Fibroblast of lung (primary cell): ENCODE measurements at regions not wholly inside any gene's neighbourhood (a gene's known extent, or its start where the extent isn't known, plus 50 kb on each side); places are given as distances from the start of the nearest gene placed in this dataset.
"Not testable (repeated sequence)": the region's sequence is repeated elsewhere in the genome, so short reads cannot be mapped to it uniquely, and the experiment has no call there.

Source experiments
- EZH2 ChIP-seq: IDR thresholded peaks from 2 replicates; pipeline ENCODE4 v1.5.1; 2012; ENCODE audit warnings: low read length, control low read depth, mild to moderate bottlenecking; ENCODE audit errors: missing control alignments
- TF ChIP-seq, protein P1 (sequence below), 2 donors: IDR thresholded peaks in 1 of 2; conservative IDR thresholded peaks in 1 of 2; 1 replicate in 1 of 2; 2 replicates in 1 of 2; pipeline ENCODE4 v1.5.1; 2011 to 2012; ENCODE audit warnings: low read length in 2 of 2, control low read depth in 1 of 2, inconsistent platforms in 1 of 2, low read depth in 1 of 2, mild to moderate bottlenecking in 1 of 2

DNA sequence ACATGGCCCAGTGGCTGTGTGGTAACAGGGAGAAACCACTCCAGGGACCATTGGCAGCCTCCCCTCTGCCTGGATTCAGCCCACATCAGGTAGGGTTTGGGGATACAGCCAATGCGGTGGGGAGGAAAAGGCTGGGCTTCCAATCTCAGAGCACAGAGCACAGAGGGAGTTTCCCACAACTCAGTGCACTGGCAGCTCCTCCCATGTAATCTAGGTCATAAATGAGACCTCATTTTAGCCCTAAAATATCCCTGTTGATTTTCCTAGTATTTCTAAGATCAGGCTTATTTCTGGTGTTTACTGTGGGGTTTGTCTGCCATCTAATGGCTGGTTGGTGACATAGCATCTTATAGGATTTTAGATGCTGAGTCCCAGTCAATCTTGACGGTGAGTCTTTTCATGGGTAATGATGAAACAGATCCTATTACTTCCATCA, 462.8 kb downstream of the RPIA start:
- TF ChIP-seq, protein P1, sequence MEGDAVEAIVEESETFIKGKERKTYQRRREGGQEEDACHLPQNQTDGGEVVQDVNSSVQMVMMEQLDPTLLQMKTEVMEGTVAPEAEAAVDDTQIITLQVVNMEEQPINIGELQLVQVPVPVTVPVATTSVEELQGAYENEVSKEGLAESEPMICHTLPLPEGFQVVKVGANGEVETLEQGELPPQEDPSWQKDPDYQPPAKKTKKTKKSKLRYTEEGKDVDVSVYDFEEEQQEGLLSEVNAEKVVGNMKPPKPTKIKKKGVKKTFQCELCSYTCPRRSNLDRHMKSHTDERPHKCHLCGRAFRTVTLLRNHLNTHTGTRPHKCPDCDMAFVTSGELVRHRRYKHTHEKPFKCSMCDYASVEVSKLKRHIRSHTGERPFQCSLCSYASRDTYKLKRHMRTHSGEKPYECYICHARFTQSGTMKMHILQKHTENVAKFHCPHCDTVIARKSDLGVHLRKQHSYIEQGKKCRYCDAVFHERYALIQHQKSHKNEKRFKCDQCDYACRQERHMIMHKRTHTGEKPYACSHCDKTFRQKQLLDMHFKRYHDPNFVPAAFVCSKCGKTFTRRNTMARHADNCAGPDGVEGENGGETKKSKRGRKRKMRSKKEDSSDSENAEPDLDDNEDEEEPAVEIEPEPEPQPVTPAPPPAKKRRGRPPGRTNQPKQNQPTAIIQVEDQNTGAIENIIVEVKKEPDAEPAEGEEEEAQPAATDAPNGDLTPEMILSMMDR (conservative IDR thresholded peaks at IDR 0.05 in 1 of 2, IDR thresholded peaks at IDR 0.05 in 1 of 2; ENCODE audit: low read depth in 1 of 2, low read length in 2 of 2), result not testable (repeated sequence)
- TF ChIP-seq EZH2, result not testable (repeated sequence)
